Loucy (cell line): ENCODE measurements at regions not wholly inside any gene's neighbourhood (a gene's known extent, or its start where the extent isn't known, plus 50 kb on each side); places are given as distances from the start of the nearest gene placed in this dataset.

Experiments used
- H2AFZ ChIP-seq: fragments of 200-600 bp; sonication (generic); 2 replicates; pipeline ENCODE4 v1.6.0; 2016; ENCODE audit warnings: antibody characterized with exemption, mild to moderate bottlenecking, low read length, moderate library complexity
- H3F3A ChIP-seq: fragments of 200-600 bp; 2 replicates; pipeline ENCODE4 v1.6.0; 2016; ENCODE audit warnings: antibody characterized with exemption, low read depth, mild to moderate bottlenecking
- H3K27me3 ChIP-seq: fragments of 200-600 bp; sonication (generic); 2 replicates; pipeline ENCODE4 v1.6.1; 2014; ENCODE audit warnings: low read length, mild to moderate bottlenecking; ENCODE audit not compliant: insufficient read depth, poor library complexity, severe bottlenecking
- H3K36me3 ChIP-seq: fragments of 200-600 bp; sonication (generic); 2 replicates; pipeline ENCODE4 v1.6.1; 2016; ENCODE audit warnings: low read length; ENCODE audit not compliant: insufficient read depth
- H3K4me1 ChIP-seq: fragments of 200-600 bp; sonication (generic); 2 replicates; pipeline ENCODE4 v1.5.1; 2014; ENCODE audit warnings: low read length, mild to moderate bottlenecking; ENCODE audit not compliant: insufficient read depth, poor library complexity, severe bottlenecking
- H3K4me2 ChIP-seq: fragments of 200-600 bp; sonication (generic); 2 replicates; pipeline ENCODE4 v1.6.0; 2014; ENCODE audit warnings: antibody characterized with exemption, low read length, low read depth, mild to moderate bottlenecking; ENCODE audit not compliant: poor library complexity, severe bottlenecking
- H3K4me3 ChIP-seq: fragments of 200-600 bp; sonication (generic); 2 replicates; pipeline ENCODE4 v1.5.1; 2014; ENCODE audit warnings: low read length, mild to moderate bottlenecking, mixed read lengths; ENCODE audit not compliant: poor library complexity, severe bottlenecking
- H3K79me2 ChIP-seq: fragments of 200-600 bp; sonication (generic); 2 replicates; pipeline ENCODE4 v1.6.1; 2014; ENCODE audit warnings: low read length; ENCODE audit not compliant: insufficient read depth
- H3K9ac ChIP-seq: fragments of 200-600 bp; sonication (generic); 2 replicates; pipeline ENCODE4 v1.6.0; 2014; ENCODE audit warnings: mild to moderate bottlenecking, low read depth, low read length, moderate library complexity; ENCODE audit not compliant: poor library complexity, severe bottlenecking
- H3K9me2 ChIP-seq: fragments of 200-600 bp; sonication (generic); replicated peaks from 2 replicates; pipeline ENCODE4 v1.6.1; 2016; ENCODE audit warnings: low read depth, low read length, mixed read lengths
- H3K9me3 ChIP-seq: fragments of 200-600 bp; sonication (generic); 2 replicates; pipeline ENCODE4 v1.6.1; 2014; ENCODE audit warnings: mild to moderate bottlenecking, antibody characterized with exemption, low read length, low read depth; ENCODE audit not compliant: insufficient read depth
- H4K20me1 ChIP-seq: fragments of 200-600 bp; sonication (generic); 2 replicates; pipeline ENCODE4 v1.6.0; 2014; ENCODE audit warnings: antibody characterized with exemption, low read length, mild to moderate bottlenecking; ENCODE audit not compliant: insufficient read depth, poor library complexity, severe bottlenecking
- EZH2phosphoT487 ChIP-seq: fragments of 200-600 bp; IDR thresholded peaks from 2 replicates; pipeline ENCODE4 v1.6.1; 2018; ENCODE audit warnings: antibody characterized with exemption, mild to moderate bottlenecking, moderate library complexity, borderline replicate concordance
- TF ChIP-seq, protein P1 (sequence below): fragments of 200-600 bp; sonication (generic); conservative IDR thresholded peaks from 2 replicates; pipeline ENCODE4 v1.5.1; 2014; ENCODE audit warnings: mild to moderate bottlenecking, antibody characterized with exemption, low read length

DNA sequence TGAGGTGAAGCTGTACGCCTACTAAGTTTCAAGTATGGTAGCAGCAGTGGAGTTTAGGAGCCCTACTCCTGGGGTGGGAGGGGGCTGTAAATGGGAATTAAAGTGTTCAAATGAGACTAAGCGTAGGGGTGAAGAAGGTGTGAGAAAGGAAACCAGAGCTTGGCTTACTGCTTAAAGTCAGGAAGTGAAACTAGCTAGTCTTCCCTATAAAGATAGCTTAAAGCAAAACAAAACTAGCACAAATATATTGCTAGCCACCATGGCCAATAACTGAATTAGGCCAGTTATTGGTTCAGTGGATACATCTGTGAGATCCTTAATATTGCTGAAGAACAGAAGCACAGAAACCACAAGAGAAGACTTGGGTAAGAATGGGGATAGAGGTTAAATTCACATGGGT lies 492.2 kb upstream of the PKN2 start:
- H3K9me3 ChIP-seq, result no peaks in the 10 kb centered on the region
- H3K27me3 ChIP-seq, result no peaks in the 10 kb centered on the region
- H3K36me3 ChIP-seq, result no peaks in the 10 kb centered on the region
- no peaks in the 10 kb centered on the region for H3K4me1 ChIP-seq
- no peaks in the 10 kb centered on the region for H3K9me2 ChIP-seq
- no peak overlapping the region for H3K4me2 ChIP-seq
- H3K79me2 ChIP-seq, result no peaks in the 10 kb centered on the region
- no peaks in the 10 kb centered on the region for H3F3A ChIP-seq
- no peaks in the 10 kb centered on the region for H4K20me1 ChIP-seq
- H2AFZ ChIP-seq, result 0 out of 2 replicates have a peak overlapping the region, but pooled peaks have one; percentile 0
- no peak overlapping the region for H3K9ac ChIP-seq
- TF ChIP-seq EZH2phosphoT487, result no peak
- TF ChIP-seq, protein P1, sequence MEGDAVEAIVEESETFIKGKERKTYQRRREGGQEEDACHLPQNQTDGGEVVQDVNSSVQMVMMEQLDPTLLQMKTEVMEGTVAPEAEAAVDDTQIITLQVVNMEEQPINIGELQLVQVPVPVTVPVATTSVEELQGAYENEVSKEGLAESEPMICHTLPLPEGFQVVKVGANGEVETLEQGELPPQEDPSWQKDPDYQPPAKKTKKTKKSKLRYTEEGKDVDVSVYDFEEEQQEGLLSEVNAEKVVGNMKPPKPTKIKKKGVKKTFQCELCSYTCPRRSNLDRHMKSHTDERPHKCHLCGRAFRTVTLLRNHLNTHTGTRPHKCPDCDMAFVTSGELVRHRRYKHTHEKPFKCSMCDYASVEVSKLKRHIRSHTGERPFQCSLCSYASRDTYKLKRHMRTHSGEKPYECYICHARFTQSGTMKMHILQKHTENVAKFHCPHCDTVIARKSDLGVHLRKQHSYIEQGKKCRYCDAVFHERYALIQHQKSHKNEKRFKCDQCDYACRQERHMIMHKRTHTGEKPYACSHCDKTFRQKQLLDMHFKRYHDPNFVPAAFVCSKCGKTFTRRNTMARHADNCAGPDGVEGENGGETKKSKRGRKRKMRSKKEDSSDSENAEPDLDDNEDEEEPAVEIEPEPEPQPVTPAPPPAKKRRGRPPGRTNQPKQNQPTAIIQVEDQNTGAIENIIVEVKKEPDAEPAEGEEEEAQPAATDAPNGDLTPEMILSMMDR, result no peak
- H3K4me3 ChIP-seq, result no peak overlapping the region

DNA sequence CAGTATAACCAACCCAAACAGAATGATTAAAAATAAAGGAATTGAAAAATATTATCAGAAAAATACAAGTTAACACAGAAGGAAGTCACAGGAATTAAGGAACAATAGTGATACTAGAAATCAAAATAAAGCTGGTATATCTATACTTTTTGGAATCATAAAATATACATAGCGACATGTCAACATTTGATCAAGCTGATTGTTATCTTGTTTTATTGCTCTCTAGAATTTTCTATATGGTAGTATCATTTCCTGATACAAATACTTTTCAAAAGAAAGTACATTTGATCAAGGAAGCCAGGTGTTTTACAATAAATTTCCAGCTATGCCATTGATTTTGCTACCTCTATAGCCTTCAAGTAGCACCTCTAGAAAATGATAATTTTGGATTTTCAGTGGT lies 489.5 kb upstream of the PKN2 start:
- Histone ChIP-seq H4K20me1 (no peaks in the 10 kb centered on the region), H2AFZ (no peak overlapping the region), H3K9me2 (no peaks in the 10 kb centered on the region), H3K79me2 (no peaks in the 10 kb centered on the region), H3K27me3 (no peaks in the 10 kb centered on the region), H3K9ac (no peak overlapping the region), H3F3A (no peaks in the 10 kb centered on the region), H3K36me3 (no peaks in the 10 kb centered on the region), H3K4me1 (no peaks in the 10 kb centered on the region), H3K9me3 (no peaks in the 10 kb centered on the region), H3K4me2 (no peak overlapping the region), H3K4me3 (no peak overlapping the region)
- TF ChIP-seq EZH2phosphoT487, result no peak
- TF ChIP-seq, protein P1, result no peak

DNA sequence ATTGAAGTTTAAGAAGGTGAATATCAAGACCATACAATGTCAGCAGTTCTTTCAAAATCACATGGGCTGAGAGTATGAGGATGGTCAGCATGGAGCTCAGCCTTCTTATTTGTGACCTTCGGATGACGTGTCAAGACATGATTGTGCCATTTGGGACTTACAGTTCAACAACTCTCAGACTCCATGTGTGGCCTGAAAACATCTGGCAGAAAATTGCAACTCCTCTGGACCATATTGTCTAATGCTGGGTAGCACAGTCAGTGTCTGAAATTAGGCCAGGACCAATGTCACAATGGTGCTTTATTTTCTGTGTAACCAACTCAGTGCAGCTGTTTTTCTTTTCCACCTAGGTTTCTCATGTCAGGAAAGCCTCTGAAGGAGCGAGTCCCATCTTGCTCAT lies 483.5 kb upstream of the PKN2 start:
- H3K79me2 ChIP-seq, result no peaks in the 10 kb centered on the region
- no peak overlapping the region for H3K9ac ChIP-seq
- H3F3A ChIP-seq, result no peaks in the 10 kb centered on the region
- no peaks in the 10 kb centered on the region for H3K9me2 ChIP-seq
- no peaks in the 10 kb centered on the region for H4K20me1 ChIP-seq
- no peaks in the 10 kb centered on the region for H3K27me3 ChIP-seq
- H2AFZ ChIP-seq, result no peak overlapping the region
- no peaks in the 10 kb centered on the region for H3K36me3 ChIP-seq
- no peak overlapping the region for H3K4me2 ChIP-seq
- H3K4me1 ChIP-seq, result no peaks in the 10 kb centered on the region
- TF ChIP-seq, protein P1, result no peak
- no peak for TF ChIP-seq EZH2phosphoT487
- H3K4me3 ChIP-seq, result no peak overlapping the region
- no peaks in the 10 kb centered on the region for H3K9me3 ChIP-seq
